Lower lobe of right lung (tissue), 2 donors: ENCODE measurements at regions not wholly inside any gene's neighbourhood (a gene's known extent, or its start where the extent isn't known, plus 50 kb on each side); places are given as distances from the start of the nearest gene placed in this dataset.

Experiments
- ATAC-seq, 2 donors: fragments of 200-7000 bp; cut with Tn5 transposase; one replicate each; pipeline ENCODE4 v1.9.1; 2020 to 2022; ENCODE audit warnings: mild to moderate bottlenecking in 2 of 2, moderate library complexity in 2 of 2
- DNase-seq: peaks from one replicate; pipeline ENCODE4 v3.0.0-alpha.2; 2020
- H3K27ac ChIP-seq: fragments of 200-600 bp; one replicate; pipeline ENCODE4 v1.8.0; 2022
- H3K27me3 ChIP-seq: fragments of 200-600 bp; one replicate; pipeline ENCODE4 v1.8.0; 2022; ENCODE audit warnings: low read depth
- H3K36me3 ChIP-seq: fragments of 200-600 bp; one replicate; pipeline ENCODE4 v1.8.0; 2022; ENCODE audit warnings: mild to moderate bottlenecking
- H3K4me1 ChIP-seq: fragments of 200-600 bp; one replicate; pipeline ENCODE4 v1.8.0; 2022
- H3K4me3 ChIP-seq: fragments of 200-600 bp; one replicate; pipeline ENCODE4 v1.8.0; 2022; ENCODE audit warnings: mild to moderate bottlenecking
- H3K9me3 ChIP-seq: fragments of 200-600 bp; one replicate; pipeline ENCODE4 v1.8.0; 2022
- CTCF ChIP-seq: fragments of 200-600 bp; IDR thresholded peaks from one replicate; pipeline ENCODE4 v1.8.0; 2022; ENCODE audit warnings: antibody characterized with exemption, mild to moderate bottlenecking
- intact Hi-C: fragments of 100-400 bp; cut with DNase I; formaldehyde crosslinking; loops from one replicate; pipeline ENCODE4 v1.11.0; 2022
- donor health status: DM: no; HTN: yes; CAD: no; lungs with severe emphysema.

GRCh38 chr14:29222671-29223268, 456.2 kb downstream of the FOXG1 start:
- H3K4me1 ChIP-seq: no peaks in the 10 kb centered on the region
- intact Hi-C loops: no loop called here
- H3K4me3 ChIP-seq: no peak overlapping the region
- no peaks in the 10 kb centered on the region for H3K36me3 ChIP-seq
- DNase-seq (no peak), ATAC-seq (no peak)
- H3K27ac ChIP-seq: no peak overlapping the region
- H3K27me3 ChIP-seq: no peaks in the 10 kb centered on the region
- H3K9me3 ChIP-seq: no peaks in the 10 kb centered on the region
- peak; percentile 40 for TF ChIP-seq CTCF

DNA sequence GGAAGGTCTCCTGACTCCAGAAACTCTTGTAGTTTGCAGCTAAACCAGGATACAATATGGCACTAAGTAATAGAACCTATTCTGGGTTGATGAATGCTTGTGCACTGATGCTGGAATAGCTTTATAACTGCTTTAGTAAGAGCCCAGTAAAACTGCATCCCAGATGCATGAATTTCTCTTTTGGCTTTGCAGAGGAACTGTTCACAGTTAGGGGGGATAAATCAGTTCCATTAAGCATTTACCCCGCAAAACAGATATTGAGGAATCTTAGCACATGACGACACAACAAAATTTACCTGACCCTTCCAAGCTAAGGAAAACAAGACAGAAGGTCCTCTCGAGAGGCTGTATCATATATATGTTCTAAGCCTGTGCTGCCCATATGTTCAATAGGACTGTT, 457.4 kb downstream of the FOXG1 start:
- no peaks in the 10 kb centered on the region for H3K27me3 ChIP-seq

DNA sequence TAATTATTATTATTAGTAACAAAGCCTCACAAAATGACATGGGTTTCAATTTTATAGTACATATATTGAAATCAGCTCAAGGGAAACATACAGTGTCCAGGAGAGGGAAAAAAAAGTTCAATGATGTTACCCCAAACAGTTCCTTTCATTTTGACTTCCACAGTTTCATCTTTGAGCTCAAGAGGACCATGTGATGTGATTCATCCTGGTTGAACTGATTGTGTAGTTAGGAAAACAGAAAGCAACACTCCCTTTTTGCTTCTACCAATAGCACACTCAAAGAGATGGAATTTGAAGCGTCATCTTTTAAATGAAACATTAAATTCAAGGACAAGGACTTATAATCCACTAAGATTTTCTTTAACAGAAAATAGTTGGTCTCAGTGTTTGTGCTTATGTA, 461.0 kb downstream of the FOXG1 start:
- no peaks in the 10 kb centered on the region for H3K36me3 ChIP-seq
- no peaks in the 10 kb centered on the region for H3K4me1 ChIP-seq
- no peak overlapping the region for H3K4me3 ChIP-seq
- ATAC-seq (no peak), DNase-seq (no peak)
- no peak for TF ChIP-seq CTCF
- H3K27me3 ChIP-seq: no peaks in the 10 kb centered on the region
- intact Hi-C loops: no loop called here
- no peaks in the 10 kb centered on the region for H3K9me3 ChIP-seq
- H3K27ac ChIP-seq: no peak overlapping the region

More for the DNA sequence above, 457.4 kb downstream of the FOXG1 start:
- TF ChIP-seq CTCF: no peak
- Histone ChIP-seq H3K36me3 (no peaks in the 10 kb centered on the region), H3K4me3 (no peak overlapping the region), H3K27ac (no peak overlapping the region), H3K9me3 (no peaks in the 10 kb centered on the region), H3K4me1 (no peaks in the 10 kb centered on the region)
- DNase-seq (no peak), ATAC-seq (no peak)
- intact Hi-C loops: no loop called here

GRCh38 chr14:29232153-29232552, 465.6 kb downstream of the FOXG1 start:
- H3K4me3 ChIP-seq: no peak overlapping the region
- no peaks in the 10 kb centered on the region for H3K4me1 ChIP-seq
- ATAC-seq (no peak), DNase-seq (no peak)
- no peak overlapping the region for H3K27ac ChIP-seq
- intact Hi-C loops: no loop called here
- H3K9me3 ChIP-seq: no peaks in the 10 kb centered on the region
- H3K36me3 ChIP-seq: no peaks in the 10 kb centered on the region
- TF ChIP-seq CTCF: no peak
- H3K27me3 ChIP-seq: no peaks in the 10 kb centered on the region

DNA sequence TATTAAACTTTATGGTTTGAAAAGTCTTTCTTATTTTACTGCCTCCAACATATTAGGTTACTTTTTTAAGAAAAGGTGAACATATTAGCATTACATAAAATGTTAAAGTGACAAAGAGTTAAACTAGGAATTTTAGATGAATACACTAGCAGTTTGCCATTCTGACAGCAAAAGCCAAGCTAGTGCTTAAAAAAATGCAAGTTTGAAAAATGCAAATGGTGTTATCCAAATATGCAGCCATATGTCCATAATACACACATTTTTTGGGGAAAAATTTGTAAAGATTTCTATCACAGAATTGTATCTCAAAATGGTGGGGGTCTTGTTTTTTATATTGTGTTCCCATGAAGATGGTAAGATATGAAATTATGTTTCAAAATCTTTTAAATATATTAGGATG, 466.1 kb downstream of the FOXG1 start:
- H3K27me3 ChIP-seq: no peaks in the 10 kb centered on the region
- H3K4me1 ChIP-seq: no peaks in the 10 kb centered on the region
- H3K9me3 ChIP-seq: no peaks in the 10 kb centered on the region
- intact Hi-C loops: no loop called here
- no peaks in the 10 kb centered on the region for H3K36me3 ChIP-seq
- ATAC-seq (no peak), DNase-seq (no peak)
- H3K4me3 ChIP-seq: no peak overlapping the region
- TF ChIP-seq CTCF: no peak
- H3K27ac ChIP-seq: no peak overlapping the region

DNA sequence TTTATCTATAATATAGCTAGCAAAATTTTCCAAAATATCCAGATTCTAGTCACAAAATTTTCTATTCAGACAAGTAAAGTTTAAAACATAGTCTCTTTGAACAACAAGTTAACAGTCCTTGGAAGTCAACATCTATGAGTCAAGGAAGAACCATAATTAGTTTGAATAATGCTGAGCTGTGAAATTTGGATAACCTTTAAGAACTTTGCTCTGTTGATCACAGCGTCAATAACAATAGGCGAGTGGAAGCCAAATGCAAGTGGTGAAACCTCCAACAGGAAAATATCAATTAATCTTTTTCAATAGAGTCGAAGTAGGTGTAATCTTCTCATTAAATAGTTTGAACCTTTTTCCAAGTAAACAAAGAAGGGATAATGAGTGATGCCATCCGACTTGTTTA, 466.6 kb downstream of the FOXG1 start:
- Histone ChIP-seq H3K9me3 (no peaks in the 10 kb centered on the region), H3K4me3 (no peak overlapping the region), H3K27ac (no peak overlapping the region), H3K4me1 (no peaks in the 10 kb centered on the region), H3K36me3 (no peaks in the 10 kb centered on the region), H3K27me3 (no peaks in the 10 kb centered on the region)
- intact Hi-C loops: no loop called here
- no peak for DNase-seq
- no peak for ATAC-seq
- no peak for TF ChIP-seq CTCF
